K562 (cell line): ENCODE measurements at regions not wholly inside any gene's neighbourhood (a gene's known extent, or its start where the extent isn't known, plus 50 kb on each side); places are given as distances from the start of the nearest gene placed in this dataset.

Experiments used
- CEBPB ChIP-seq: fragments of 450-650 bp; IDR thresholded peaks from 2 replicates; pipeline ENCODE4 v1.6.1; 2016; ENCODE audit warnings: missing genetic modification characterization, missing compliant biosample characterization
- CTCF ChIP-seq, 3 experiments: IDR thresholded peaks in 2 of 3; conservative IDR thresholded peaks in 1 of 3; 2 replicates each; pipeline ENCODE4 v1.5.1; 2011 to 2012; ENCODE audit warnings: low read length in 3 of 3, mild to moderate bottlenecking in 3 of 3, control low read depth in 2 of 3, improper control_type of control experiment in 1 of 3, inconsistent platforms in 1 of 3, low read depth in 1 of 3, mixed read lengths in 1 of 3, moderate library complexity in 1 of 3; ENCODE audit not compliant: insufficient read depth in 2 of 3
- NCOA1 ChIP-seq: fragments of 450-650 bp; IDR thresholded peaks from 2 replicates; pipeline ENCODE4 v1.6.1; 2016; ENCODE audit warnings: low read depth
- PRMT5 ChIP-seq: sonication (generic); formaldehyde crosslinking; IDR thresholded peaks from 2 replicates; pipeline ENCODE4 v1.5.0; 2020; ENCODE audit warnings: missing genetic modification reagents
- RBM22 ChIP-seq: fragments of 200-400 bp; formaldehyde crosslinking; IDR thresholded peaks from 2 replicates; pipeline ENCODE4 v1.6.1; 2018; ENCODE audit warnings: low read length, low read depth; ENCODE audit not compliant: poor library complexity, severe bottlenecking
- SMC3 ChIP-seq: conservative IDR thresholded peaks from 2 replicates; pipeline ENCODE4 v1.6.1; 2011; ENCODE audit warnings: low read depth, low read length, improper control_type of control experiment; ENCODE audit not compliant: insufficient read depth
- TF ChIP-seq, protein P1 (sequence below): sonication (generic); formaldehyde crosslinking; IDR thresholded peaks from 2 replicates; pipeline ENCODE4 v1.8.0; 2022; ENCODE audit warnings: missing genetic modification reagents, mild to moderate bottlenecking, borderline replicate concordance
- TF ChIP-seq, protein P2 (sequence below), 2 experiments: IDR thresholded peaks in 1 of 2; conservative IDR thresholded peaks in 1 of 2; 2 replicates each; pipeline ENCODE4 v1.6.1; 2016; ENCODE audit warnings: low read depth in 2 of 2, mild to moderate bottlenecking in 1 of 2, missing compliant biosample characterization in 1 of 2, missing genetic modification characterization in 1 of 2, moderate library complexity in 1 of 2

- TF ChIP-seq CTCF (IDR thresholded peaks at IDR 0.05 in 2 of 3, conservative IDR thresholded peaks at IDR 0.05 in 1 of 3; ENCODE audit: insufficient read depth in 2 of 3, low read depth in 1 of 3, low read length in 3 of 3) (no peak), RBM22 (no peak), SMC3 (no peak), PRMT5 (CRISPR knock-in tag) (no peak), NCOA1 (no peak), CEBPB (no peak)
- TF ChIP-seq, protein P1, sequence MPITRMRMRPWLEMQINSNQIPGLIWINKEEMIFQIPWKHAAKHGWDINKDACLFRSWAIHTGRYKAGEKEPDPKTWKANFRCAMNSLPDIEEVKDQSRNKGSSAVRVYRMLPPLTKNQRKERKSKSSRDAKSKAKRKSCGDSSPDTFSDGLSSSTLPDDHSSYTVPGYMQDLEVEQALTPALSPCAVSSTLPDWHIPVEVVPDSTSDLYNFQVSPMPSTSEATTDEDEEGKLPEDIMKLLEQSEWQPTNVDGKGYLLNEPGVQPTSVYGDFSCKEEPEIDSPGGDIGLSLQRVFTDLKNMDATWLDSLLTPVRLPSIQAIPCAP (CRISPR knock-in tag), result no peak
- TF ChIP-seq, protein P2, sequence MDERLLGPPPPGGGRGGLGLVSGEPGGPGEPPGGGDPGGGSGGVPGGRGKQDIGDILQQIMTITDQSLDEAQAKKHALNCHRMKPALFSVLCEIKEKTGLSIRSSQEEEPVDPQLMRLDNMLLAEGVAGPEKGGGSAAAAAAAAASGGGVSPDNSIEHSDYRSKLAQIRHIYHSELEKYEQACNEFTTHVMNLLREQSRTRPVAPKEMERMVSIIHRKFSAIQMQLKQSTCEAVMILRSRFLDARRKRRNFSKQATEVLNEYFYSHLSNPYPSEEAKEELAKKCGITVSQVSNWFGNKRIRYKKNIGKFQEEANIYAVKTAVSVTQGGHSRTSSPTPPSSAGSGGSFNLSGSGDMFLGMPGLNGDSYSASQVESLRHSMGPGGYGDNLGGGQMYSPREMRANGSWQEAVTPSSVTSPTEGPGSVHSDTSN (CRISPR knock-in tag; IDR thresholded peaks at IDR 0.05; ENCODE audit: low read depth), result no peak
- TF ChIP-seq, protein P2 (tag; conservative IDR thresholded peaks at IDR 0.05; ENCODE audit: low read depth), result no peak
These were observed 155.5 kb upstream of the NTF3 start for GRCh38 chr12:5276327-5276880.
